HG02840 (cell line): ENCODE measurements at regions not wholly inside any gene's neighbourhood (a gene's known extent, or its start where the extent isn't known, plus 50 kb on each side); places are given as distances from the start of the nearest gene placed in this dataset.
A peak's percentile ranks its signal among the peaks of the same experiment; 100 is the strongest.

Experiments used
- ATAC-seq: cut with Tn5 transposase; IDR thresholded peaks from one replicate; pipeline ENCODE4 v1.9.1; 2021; ENCODE audit warnings: mild to moderate bottlenecking, moderate library complexity, moderate number of reproducible peaks; ENCODE audit not compliant: unreplicated experiment, low FRiP score

- ATAC-seq = no peak
These were observed 98.9 kb upstream of the NTRK2 start for GRCh38 chr9:84570482-84571154.

DNA sequence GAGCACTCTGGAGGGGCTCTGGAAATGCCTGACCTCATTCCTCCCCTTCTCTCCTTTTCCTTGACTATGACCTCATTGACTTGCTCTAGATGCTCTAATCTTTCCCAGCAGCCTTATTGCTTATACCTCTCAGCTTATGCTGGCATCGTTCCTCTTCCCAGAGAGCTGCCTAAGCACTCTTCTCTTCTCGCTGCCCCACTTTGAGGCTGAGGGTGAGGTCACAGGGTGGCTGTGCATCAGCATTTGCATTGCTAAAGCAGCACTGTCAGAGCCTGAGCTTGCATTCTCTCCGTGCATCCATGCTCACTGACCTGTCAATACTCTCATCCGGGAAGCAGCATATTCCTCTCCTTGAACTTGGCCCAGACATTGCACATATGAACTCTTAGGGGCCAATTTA, 96.4 kb upstream of the NTRK2 start:
- no peak for ATAC-seq

GRCh38 chr9:84575705-84576104, 93.8 kb upstream of the NTRK2 start:
- ATAC-seq = no peak

DNA sequence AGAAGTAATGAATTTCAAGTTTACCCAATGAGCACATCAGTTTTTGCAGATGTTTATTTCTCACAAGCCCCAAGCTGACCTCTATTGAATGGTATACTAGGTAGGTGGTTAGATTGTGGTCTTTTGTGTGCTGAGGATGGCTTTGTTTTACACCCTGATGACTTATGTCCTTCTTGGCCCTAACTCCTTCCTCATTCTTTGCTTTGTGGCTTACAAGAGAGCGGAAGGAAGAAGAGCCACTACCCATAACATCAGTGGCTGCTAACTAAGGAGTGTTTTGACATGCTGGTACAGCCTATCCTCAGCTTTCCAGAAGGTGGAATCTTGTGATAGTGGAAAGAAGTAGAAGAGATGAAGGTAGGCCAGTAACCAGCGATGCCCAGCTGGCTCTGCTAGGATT, 85.7 kb upstream of the NTRK2 start:
- ATAC-seq = no peak

GRCh38 chr9:84586662-84587061, 82.9 kb upstream of the NTRK2 start:
- ATAC-seq = no peak

DNA sequence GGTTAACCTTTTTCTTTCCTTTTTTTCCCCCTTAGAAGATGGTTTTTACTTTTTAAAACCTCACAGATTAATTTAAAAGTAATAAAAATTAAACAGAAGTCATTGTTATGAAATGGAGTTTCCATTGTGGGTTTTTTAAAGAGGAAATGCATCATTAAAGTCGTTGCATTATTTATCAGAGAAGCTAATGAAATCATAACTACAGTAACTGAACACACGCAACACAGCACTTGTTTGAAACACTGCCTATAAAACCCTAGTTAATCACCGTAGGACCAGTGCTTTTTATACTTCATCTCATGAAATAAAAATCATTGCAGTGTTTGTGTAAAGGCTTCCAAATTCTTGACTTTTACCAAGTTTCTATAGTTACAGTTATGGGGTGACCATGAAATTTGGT, 82.4 kb upstream of the NTRK2 start:
- no peak for ATAC-seq

- ATAC-seq = no peak
These were observed 80.0 kb upstream of the NTRK2 start for GRCh38 chr9:84589542-84589941.

- ATAC-seq = no peak
These were observed 78.8 kb upstream of the NTRK2 start for GRCh38 chr9:84590706-84591105.

GRCh38 chr9:84592918-84593317, 76.6 kb upstream of the NTRK2 start:
- ATAC-seq = no peak

- no peak for ATAC-seq
These were observed 76.2 kb upstream of the NTRK2 start for GRCh38 chr9:84593352-84593751.

- peak; percentile 75 for ATAC-seq
These were observed 72.4 kb upstream of the NTRK2 start for GRCh38 chr9:84597131-84597530.

DNA sequence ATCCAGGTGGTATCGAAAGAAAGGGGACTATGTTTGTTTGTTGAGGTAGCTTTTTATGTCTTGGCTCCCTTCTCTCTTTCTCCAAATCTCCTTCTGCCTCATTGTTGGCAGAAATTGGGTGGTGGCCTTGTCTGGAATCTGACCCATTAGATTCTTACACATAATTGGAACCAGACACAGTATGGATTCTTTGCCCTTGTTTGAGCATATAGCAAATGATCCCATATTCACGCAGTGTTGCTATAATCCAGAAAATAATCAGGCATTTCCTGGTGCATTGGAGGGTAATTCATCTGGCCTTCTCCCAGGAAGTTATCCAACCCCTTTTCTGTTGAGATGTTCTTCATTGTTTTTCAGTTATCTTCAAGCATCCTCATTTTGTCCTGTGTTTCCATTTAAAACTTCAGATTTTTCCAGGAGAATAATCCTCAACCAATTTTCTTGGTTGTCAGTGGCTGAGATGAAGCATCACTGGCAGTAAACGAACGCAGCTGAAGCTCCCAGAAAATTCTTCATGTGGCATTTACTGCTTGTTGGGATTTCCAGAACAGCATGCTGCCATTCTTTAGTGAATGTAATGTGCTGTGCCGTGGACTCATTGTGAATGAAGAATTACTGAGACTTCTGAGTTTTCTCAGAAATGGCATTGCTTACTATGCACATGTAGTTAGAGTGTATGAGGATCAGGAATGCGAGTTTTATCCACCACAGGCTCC, 70.5 kb upstream of the NTRK2 start:
- no peak for ATAC-seq

GRCh38 chr9:84600739-84601138, 68.8 kb upstream of the NTRK2 start:
- no peak for ATAC-seq

- ATAC-seq = no peak
These were observed 65.3 kb upstream of the NTRK2 start for GRCh38 chr9:84604223-84604622.

DNA sequence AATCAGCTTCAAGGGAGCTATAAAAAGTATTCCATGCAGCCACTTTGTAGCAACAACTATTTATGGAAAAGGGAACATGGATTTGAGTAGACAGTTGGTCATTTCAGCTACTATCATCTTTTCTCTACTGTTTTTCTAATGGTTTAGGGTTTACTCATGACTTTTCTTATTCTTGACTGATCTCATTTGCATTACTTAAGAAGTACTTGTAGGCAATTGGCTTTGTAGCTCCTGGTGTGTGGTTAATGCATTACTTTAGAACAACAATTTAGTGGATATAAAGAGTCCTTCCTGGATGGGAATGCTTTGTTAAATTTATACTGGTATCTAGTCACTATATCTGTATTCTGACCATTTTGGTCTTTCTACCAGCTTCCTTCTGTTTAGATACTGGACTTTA, 59.8 kb upstream of the NTRK2 start:
- ATAC-seq = no peak

GRCh38 chr9:84613431-84613830, 56.1 kb upstream of the NTRK2 start:
- ATAC-seq = no peak

- no peak for ATAC-seq
These were observed 54.0 kb upstream of the NTRK2 start for GRCh38 chr9:84615544-84615943.

- no peak for ATAC-seq
These were observed 52.0 kb upstream of the NTRK2 start for GRCh38 chr9:84617411-84618029.
